GM12864 (cell line): ENCODE measurements at regions not wholly inside any gene's neighbourhood (a gene's known extent, or its start where the extent isn't known, plus 50 kb on each side); places are given as distances from the start of the nearest gene placed in this dataset.

Experiments used
- DNase-seq: peaks from one replicate; pipeline ENCODE4 v3.0.0-alpha.2; 2011; ENCODE audit warnings: low read depth
- H3K4me3 ChIP-seq: 2 replicates; pipeline ENCODE4 v1.5.1; 2011; ENCODE audit warnings: mild to moderate bottlenecking, low read depth, low read length, control low read depth
- TF ChIP-seq, protein P1 (sequence below): IDR thresholded peaks from 2 replicates; pipeline ENCODE4 v1.5.1; 2011; ENCODE audit warnings: low read depth, mild to moderate bottlenecking, moderate library complexity, low read length, control low read depth, inconsistent platforms; ENCODE audit errors: missing control alignments

DNA sequence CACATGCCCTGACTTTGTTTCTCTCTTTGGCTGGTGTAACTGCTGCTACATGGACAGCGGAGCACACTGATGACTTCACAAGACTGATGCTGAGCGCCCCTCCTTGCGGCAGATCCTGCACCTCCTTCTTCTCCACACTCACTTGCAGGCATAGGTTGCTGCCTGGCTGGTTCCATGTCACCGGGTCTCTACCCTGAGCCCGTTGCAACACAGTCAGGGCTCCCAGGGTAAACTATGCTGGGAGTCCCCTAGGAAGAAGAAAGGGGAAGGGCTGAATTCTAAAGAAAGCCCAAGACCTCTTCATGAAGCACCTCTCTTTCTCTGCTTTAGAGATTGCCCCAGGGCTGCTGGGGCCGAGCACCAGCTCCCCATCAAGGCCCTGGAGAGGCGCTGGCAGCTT is 83.3 kb upstream of the DUSP22 start:
- TF ChIP-seq, protein P1, sequence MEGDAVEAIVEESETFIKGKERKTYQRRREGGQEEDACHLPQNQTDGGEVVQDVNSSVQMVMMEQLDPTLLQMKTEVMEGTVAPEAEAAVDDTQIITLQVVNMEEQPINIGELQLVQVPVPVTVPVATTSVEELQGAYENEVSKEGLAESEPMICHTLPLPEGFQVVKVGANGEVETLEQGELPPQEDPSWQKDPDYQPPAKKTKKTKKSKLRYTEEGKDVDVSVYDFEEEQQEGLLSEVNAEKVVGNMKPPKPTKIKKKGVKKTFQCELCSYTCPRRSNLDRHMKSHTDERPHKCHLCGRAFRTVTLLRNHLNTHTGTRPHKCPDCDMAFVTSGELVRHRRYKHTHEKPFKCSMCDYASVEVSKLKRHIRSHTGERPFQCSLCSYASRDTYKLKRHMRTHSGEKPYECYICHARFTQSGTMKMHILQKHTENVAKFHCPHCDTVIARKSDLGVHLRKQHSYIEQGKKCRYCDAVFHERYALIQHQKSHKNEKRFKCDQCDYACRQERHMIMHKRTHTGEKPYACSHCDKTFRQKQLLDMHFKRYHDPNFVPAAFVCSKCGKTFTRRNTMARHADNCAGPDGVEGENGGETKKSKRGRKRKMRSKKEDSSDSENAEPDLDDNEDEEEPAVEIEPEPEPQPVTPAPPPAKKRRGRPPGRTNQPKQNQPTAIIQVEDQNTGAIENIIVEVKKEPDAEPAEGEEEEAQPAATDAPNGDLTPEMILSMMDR: no peak
- no peak for DNase-seq

DNA sequence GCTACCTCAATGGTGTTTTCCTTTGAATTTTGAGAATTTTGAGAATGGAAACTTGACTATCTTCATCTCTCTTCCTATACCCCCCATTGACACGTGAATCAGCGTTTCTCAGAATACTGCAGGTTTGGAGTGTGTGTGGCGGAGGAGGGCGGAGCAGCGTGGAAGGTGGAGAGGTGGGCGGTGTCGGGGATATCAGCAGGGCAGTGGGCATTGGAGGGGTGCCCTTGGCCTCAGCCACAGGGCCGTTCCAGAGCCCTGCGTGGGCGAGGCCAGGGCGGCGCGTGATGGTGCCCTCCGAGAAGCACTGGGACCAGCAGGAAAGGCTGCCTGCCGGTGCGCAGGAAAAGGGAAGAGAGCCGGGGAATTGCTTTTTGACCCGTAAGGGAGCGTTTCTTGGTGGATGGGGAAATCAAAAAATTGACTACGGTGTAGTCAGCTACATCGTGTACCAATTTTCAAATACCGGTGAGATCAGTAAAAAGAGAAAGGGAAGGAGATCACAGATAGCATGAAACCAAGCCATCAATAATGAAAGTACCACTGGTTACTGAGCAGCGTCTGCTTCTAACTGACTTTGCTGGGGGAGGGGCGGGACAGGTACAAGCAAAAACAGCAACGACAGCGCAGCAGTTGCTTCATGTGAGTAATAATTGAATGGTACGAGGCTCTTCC is 82.7 kb upstream of the DUSP22 start:
- TF ChIP-seq, protein P1: no peak
- no peak for DNase-seq
- peak overlapping the region; percentile 44 for H3K4me3 ChIP-seq

More for the DNA sequence above, 83.3 kb upstream of the DUSP22 start:
- no peak overlapping the region for H3K4me3 ChIP-seq

DNA sequence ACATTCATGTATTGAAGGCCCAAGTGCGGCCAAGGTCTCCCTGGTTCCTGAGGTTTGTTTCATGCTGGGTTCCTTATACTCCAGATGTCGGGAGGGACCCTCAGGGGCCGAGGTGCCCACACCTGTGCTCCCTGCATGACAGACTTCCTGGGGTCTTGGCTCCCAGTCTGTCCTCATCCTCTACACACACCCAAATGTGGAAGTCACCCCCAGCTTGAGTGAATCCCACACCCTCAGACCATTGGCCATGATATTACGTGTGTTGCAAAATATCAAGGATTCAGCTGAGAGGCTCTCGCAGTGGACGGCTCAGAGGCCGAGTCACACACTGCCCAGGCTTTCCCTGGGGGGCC is 82.2 kb upstream of the DUSP22 start:
- TF ChIP-seq, protein P1: no peak
- H3K4me3 ChIP-seq: peak overlapping the region; percentile 3; the same call in 1 of the 2 replicates
- DNase-seq: no peak

DNA sequence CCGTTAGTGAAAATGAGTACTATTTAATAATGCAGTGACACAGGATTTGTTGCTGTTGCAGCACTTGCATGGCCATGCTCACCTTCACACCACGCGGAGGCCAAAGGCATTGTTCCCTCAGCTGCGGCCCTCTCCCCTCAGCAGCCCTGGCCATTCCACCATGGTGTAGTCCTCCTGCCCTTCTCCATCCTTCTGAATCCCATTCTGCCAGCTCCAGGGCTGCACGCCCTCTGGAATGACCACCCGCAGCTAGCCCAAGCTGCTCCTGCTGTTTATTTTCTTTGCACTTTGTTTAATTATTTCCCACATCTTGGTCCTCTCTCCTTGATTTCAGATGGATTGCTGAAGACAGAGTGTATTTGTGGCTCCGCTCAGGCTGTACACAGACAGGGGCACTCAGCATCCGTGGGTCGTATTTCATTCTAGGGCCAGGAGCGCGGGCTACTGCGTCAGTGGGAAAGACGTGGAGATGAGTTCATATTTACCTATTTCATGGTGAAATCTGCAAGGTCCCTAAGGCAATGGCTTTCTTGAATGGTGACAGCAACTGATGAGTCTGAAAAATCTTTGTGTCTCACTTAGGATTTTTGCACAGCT is 81.4 kb upstream of the DUSP22 start:
- TF ChIP-seq, protein P1: no peak
- DNase-seq: no peak
- H3K4me3 ChIP-seq: no peak overlapping the region

DNA sequence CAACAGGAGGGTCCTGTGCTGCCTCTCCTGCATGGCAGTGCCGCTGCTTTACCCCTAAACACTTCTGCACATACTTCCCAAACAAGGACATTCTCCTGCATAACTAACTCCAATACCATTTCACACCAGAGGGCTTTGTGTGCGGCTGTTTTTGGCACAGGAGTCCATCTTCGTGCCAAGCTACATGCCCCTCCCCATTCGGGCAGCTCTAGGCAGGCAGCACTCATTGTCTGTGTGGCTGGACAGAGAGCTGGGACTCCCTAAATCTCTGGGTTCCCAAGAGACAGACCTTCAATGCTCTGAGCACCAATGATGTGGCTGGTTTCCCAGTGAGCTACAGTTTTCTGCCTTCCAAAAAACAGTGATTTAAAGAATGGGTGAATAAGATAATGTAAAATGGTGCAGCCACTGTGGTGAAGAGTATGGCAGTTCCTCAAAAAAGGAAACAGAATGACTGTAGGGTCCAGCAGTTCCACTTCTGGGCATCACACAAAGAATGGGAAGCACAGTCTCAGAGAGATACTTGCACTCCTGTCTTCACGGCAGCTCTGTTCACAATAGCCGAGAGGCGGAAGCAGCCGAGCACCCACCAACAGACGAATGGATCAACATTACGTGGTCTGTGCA is 80.3 kb upstream of the DUSP22 start:
- DNase-seq: no peak
- TF ChIP-seq, protein P1: no peak
- H3K4me3 ChIP-seq: no peak overlapping the region

DNA sequence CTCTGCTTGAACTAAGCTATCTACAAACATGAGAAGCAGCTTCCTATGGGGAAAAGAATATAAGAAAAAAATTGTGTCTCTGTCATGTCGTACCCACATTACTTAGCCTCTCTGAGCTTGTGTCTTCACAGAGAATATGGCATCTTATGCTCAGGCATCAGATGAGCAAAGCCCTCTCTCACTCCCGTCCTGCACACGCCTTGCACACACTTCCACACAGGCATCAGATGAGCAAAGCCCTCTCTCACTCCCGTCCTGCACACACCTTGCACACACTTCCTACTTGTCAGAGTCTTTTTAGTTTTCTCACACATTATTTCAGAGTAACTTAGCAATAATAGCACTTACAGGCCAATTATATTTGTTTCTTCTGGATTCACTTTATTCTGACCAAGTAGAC is 79.0 kb upstream of the DUSP22 start:
- TF ChIP-seq, protein P1: no peak
- no peak for DNase-seq
- H3K4me3 ChIP-seq: no peak overlapping the region

DNA sequence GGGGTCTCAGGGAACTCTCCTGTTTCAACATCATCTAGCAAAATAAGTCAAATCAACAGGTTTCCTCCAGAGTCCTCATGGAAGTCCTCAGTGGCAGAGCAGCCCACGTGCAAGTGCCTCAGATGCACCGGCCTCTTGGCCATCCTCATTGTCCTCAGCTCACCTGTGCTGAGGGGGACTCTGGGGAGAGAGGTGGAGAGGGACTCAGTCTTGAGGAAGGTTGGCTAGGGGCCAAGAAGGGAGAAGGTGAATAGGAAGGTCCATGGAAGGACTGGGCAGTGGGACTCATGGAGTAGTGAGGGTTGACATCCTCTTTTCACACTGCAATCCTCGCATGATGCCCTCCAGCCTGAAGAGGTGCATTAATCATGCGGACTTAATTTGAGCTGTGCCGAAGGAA is 77.9 kb upstream of the DUSP22 start:
- DNase-seq: no peak
- TF ChIP-seq, protein P1: no peak
- no peak overlapping the region for H3K4me3 ChIP-seq
